Neuronal stem cell (in vitro differentiated cells): ENCODE measurements at regions not wholly inside any gene's neighbourhood (a gene's known extent, or its start where the extent isn't known, plus 50 kb on each side); places are given as distances from the start of the nearest gene placed in this dataset.

Experiments
- DNase-seq: peaks from one replicate; pipeline ENCODE4 v3.0.0-alpha.2; 2013; ENCODE audit warnings: low spot score
- H2AFZ ChIP-seq: one replicate; pipeline ENCODE4 v1.6.1; 2013; ENCODE audit warnings: mild to moderate bottlenecking, low read length, inconsistent platforms
- H2AK5ac ChIP-seq: 2 replicates; pipeline ENCODE4 v1.6.1; 2013; ENCODE audit warnings: low read depth, mild to moderate bottlenecking, inconsistent platforms, low read length, moderate library complexity, mixed read lengths
- H2BK120ac ChIP-seq: 2 replicates; pipeline ENCODE4 v1.6.1; 2013; ENCODE audit warnings: low read depth, mild to moderate bottlenecking, inconsistent platforms, low read length, moderate library complexity, mixed read lengths
- H2BK12ac ChIP-seq: one replicate; pipeline ENCODE4 v1.6.1; 2013; ENCODE audit warnings: low read length, inconsistent platforms
- H2BK15ac ChIP-seq: 2 replicates; pipeline ENCODE4 v1.6.1; 2013; ENCODE audit warnings: mild to moderate bottlenecking, low read length, inconsistent platforms, mixed read lengths
- H2BK5ac ChIP-seq: one replicate; pipeline ENCODE4 v1.6.1; 2013; ENCODE audit warnings: inconsistent platforms, mild to moderate bottlenecking, low read length, moderate library complexity
- H3K14ac ChIP-seq: one replicate; pipeline ENCODE4 v1.6.1; 2013; ENCODE audit warnings: low read length, inconsistent platforms
- H3K18ac ChIP-seq: 2 replicates; pipeline ENCODE4 v1.6.1; 2013; ENCODE audit warnings: low read length, inconsistent platforms
- H3K23ac ChIP-seq: 2 replicates; pipeline ENCODE4 v1.6.1; 2013; ENCODE audit warnings: low read depth, mild to moderate bottlenecking, mixed read lengths, low read length, inconsistent platforms; ENCODE audit not compliant: poor library complexity
- H3K27ac ChIP-seq: replicated peaks from 3 replicates; pipeline ENCODE4 v1.5.1; 2013; ENCODE audit warnings: low read length, inconsistent platforms
- H3K27me3 ChIP-seq, 3 experiments: 2 replicates each; pipeline ENCODE4 v1.6.1; 2013; ENCODE audit warnings: low read length in 3 of 3, mild to moderate bottlenecking in 2 of 3, inconsistent platforms in 1 of 3, low read depth in 1 of 3, mixed read lengths in 1 of 3, moderate library complexity in 1 of 3; ENCODE audit not compliant: control insufficient read depth in 3 of 3, insufficient read depth in 3 of 3
- H3K36me3 ChIP-seq, 2 donors: replicated peaks in 1 of 2; 2 replicates each; pipeline ENCODE4 v1.6.1; 2013; ENCODE audit warnings: low read length in 2 of 2; ENCODE audit not compliant: control insufficient read depth in 2 of 2, insufficient read depth in 2 of 2
- H3K4ac ChIP-seq: 2 replicates; pipeline ENCODE4 v1.6.1; 2013; ENCODE audit warnings: inconsistent platforms, mild to moderate bottlenecking, low read length, moderate library complexity
- H3K4me1 ChIP-seq, 2 donors: 1 replicate in 1 of 2; 2 replicates in 1 of 2; pipeline ENCODE4 v1.6.1; 2013; ENCODE audit warnings: low read length in 2 of 2, low read depth in 1 of 2; ENCODE audit not compliant: control insufficient read depth in 2 of 2, insufficient read depth in 1 of 2
- H3K4me2 ChIP-seq: one replicate; pipeline ENCODE4 v1.6.1; 2013; ENCODE audit warnings: mild to moderate bottlenecking, low read length, inconsistent platforms; ENCODE audit not compliant: insufficient read depth, poor library complexity, severe bottlenecking
- H3K4me3 ChIP-seq, 2 donors: 2 replicates each; pipeline ENCODE4 v1.5.1; 2013; ENCODE audit warnings: low read length in 2 of 2, mild to moderate bottlenecking in 2 of 2, inconsistent platforms in 1 of 2, moderate library complexity in 1 of 2
- H3K79me1 ChIP-seq: one replicate; pipeline ENCODE4 v1.6.1; 2013; ENCODE audit warnings: low read depth, mild to moderate bottlenecking, inconsistent platforms, low read length, moderate library complexity
- H3K9ac ChIP-seq: one replicate; pipeline ENCODE4 v1.6.1; 2013; ENCODE audit warnings: mild to moderate bottlenecking, low read depth, low read length, inconsistent platforms; ENCODE audit not compliant: poor library complexity
- H3K9me3 ChIP-seq, 2 donors: replicated peaks in 1 of 2; 2 replicates each; pipeline versions ENCODE3 to v1.6.1; 2013; ENCODE audit warnings: low read length in 2 of 2, mild to moderate bottlenecking in 2 of 2, inconsistent platforms in 1 of 2, low read depth in 1 of 2, mixed read lengths in 1 of 2, moderate library complexity in 1 of 2; ENCODE audit not compliant: control insufficient read depth in 2 of 2, insufficient read depth in 1 of 2
- H4K8ac ChIP-seq: one replicate; pipeline ENCODE4 v1.6.1; 2013; ENCODE audit warnings: low read depth, mild to moderate bottlenecking, inconsistent platforms, low read length, moderate library complexity
- H4K91ac ChIP-seq: one replicate; pipeline ENCODE4 v1.6.1; 2013; ENCODE audit warnings: low read length, low read depth, mild to moderate bottlenecking, inconsistent platforms; ENCODE audit not compliant: poor library complexity
- WGBS, 2 donors: extraction: QIAGEN DNeasy Blood & Tissue Kit; methylation state at CpG; one replicate each; pipeline ENCODE4 v1.1.7; 2013; ENCODE audit warnings: missing lambda C conversion rate in 2 of 2, mixed read lengths in 1 of 2; ENCODE audit not compliant: insufficient read length in 2 of 2, insufficient replicate concordance in 1 of 2; ENCODE audit errors: extremely low coverage in 2 of 2; 5-methylcytosine and 5-hydroxymethylcytosine counted together

GRCh38 chr2:12243381-12243780 is 473.4 kb upstream of the TRIB2 start:
- Histone ChIP-seq H3K4ac (no peak overlapping the region), H3K27me3 (no peaks in the 10 kb centered on the region), H2BK12ac (no peak overlapping the region), H3K9me3 (no peaks in the 10 kb centered on the region), H3K79me1 (no peaks in the 10 kb centered on the region), H3K4me3 (no peak overlapping the region), H2BK15ac (no peak overlapping the region), H3K4me2 (no peak overlapping the region), H2BK5ac (no peak overlapping the region), H2AK5ac (no peak overlapping the region), H3K23ac (no peak overlapping the region), H3K27ac (no peak overlapping the region), H3K4me1 (no peaks in the 10 kb centered on the region), H2BK120ac (no peak overlapping the region), H3K36me3 (no peaks in the 10 kb centered on the region), H3K18ac (no peak overlapping the region), H4K91ac (no peak overlapping the region), H3K14ac (no peak overlapping the region), H4K8ac (no peak overlapping the region), H2AFZ (peak overlapping the region; percentile 25), H3K9ac (no peak overlapping the region)
- no peak for DNase-seq
- WGBS, 2 donors, result no CpG with 5 or more reads among the region's 2 CpGs

DNA sequence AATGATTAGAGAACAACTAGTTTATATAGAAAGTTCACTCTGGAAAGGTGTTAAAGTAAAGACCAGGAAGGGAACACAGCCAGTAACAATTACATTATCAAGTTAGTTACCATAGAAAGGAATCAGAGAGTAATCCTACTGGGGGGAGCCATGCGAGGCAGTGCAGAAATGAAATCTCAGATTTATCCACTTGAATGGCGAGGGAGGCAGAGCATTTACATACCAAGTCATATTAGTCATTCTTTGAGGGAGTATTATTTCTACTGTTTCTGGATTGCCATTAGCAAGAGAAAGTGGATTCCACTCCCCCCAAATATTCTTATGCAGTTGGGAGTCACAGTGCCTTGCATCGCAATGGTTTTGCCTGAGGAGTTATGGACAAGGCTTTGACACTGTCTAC is 472.7 kb upstream of the TRIB2 start:
- H3K4ac ChIP-seq, result no peak overlapping the region
- no peak overlapping the region for H2BK15ac ChIP-seq
- no peaks in the 10 kb centered on the region for H3K4me1 ChIP-seq
- no peak overlapping the region for H3K23ac ChIP-seq
- no peaks in the 10 kb centered on the region for H3K36me3 ChIP-seq
- no peaks in the 10 kb centered on the region for H3K79me1 ChIP-seq
- no peaks in the 10 kb centered on the region for H3K9me3 ChIP-seq
- no peaks in the 10 kb centered on the region for H3K27me3 ChIP-seq
- H2AK5ac ChIP-seq, result no peak overlapping the region
- H3K4me2 ChIP-seq, result no peak overlapping the region
- H2BK5ac ChIP-seq, result no peak overlapping the region
- no peak overlapping the region for H3K14ac ChIP-seq
- DNase-seq, result no peak
- no peak overlapping the region for H4K8ac ChIP-seq
- no peak overlapping the region for H3K9ac ChIP-seq
- H4K91ac ChIP-seq, result no peak overlapping the region
- H2BK12ac ChIP-seq, result no peak overlapping the region
- no peak overlapping the region for H3K4me3 ChIP-seq
- H3K27ac ChIP-seq, result no peak overlapping the region
- no peak overlapping the region for H2BK120ac ChIP-seq
- no CpG with 5 or more reads among the region's 3 CpGs for WGBS, 2 donors
- H3K18ac ChIP-seq, result no peak overlapping the region
- no peak overlapping the region for H2AFZ ChIP-seq

DNA sequence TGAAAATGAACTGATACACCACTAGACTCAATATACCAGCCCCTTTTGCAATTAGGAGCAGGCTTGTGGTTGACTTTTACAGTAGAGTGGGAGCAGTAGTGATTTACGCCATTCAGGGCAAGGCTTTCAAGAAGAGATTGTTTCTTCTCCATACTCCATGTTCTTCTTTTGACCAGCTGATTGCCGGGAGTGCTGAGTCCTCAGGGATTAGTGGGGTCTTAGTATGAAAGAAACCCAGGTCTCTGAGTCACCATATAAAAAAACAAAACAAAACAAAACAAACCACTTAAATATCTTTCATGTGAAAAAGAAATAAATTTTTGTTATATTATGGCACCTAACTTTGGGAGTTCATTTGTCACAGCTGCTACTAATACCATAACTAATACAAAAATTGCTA is 465.6 kb upstream of the TRIB2 start:
- H3K27ac ChIP-seq, result no peak overlapping the region
- H3K4ac ChIP-seq, result no peak overlapping the region
- no peak for DNase-seq
- no CpG with 5 or more reads among the region's 2 CpGs for WGBS, 2 donors
- no peak overlapping the region for H2BK15ac ChIP-seq
- no peak overlapping the region for H4K8ac ChIP-seq
- H3K36me3 ChIP-seq, result no peaks in the 10 kb centered on the region
- H2AK5ac ChIP-seq, result no peak overlapping the region
- H4K91ac ChIP-seq, result no peak overlapping the region
- H2BK5ac ChIP-seq, result no peak overlapping the region
- H3K23ac ChIP-seq, result no peak overlapping the region
- no peak overlapping the region for H2BK120ac ChIP-seq
- H3K4me1 ChIP-seq, result peaks cover 0 to 10% of the 10 kb centered on the region in 2 donors
- no peak overlapping the region for H3K18ac ChIP-seq
- no peak overlapping the region for H3K14ac ChIP-seq
- no peak overlapping the region for H2BK12ac ChIP-seq
- H3K27me3 ChIP-seq, result no peaks in the 10 kb centered on the region
- H3K9me3 ChIP-seq, result no peaks in the 10 kb centered on the region
- no peak overlapping the region for H2AFZ ChIP-seq
- H3K9ac ChIP-seq, result no peak overlapping the region
- no peaks in the 10 kb centered on the region for H3K79me1 ChIP-seq
- H3K4me3 ChIP-seq, result no peak overlapping the region
- no peak overlapping the region for H3K4me2 ChIP-seq

DNA sequence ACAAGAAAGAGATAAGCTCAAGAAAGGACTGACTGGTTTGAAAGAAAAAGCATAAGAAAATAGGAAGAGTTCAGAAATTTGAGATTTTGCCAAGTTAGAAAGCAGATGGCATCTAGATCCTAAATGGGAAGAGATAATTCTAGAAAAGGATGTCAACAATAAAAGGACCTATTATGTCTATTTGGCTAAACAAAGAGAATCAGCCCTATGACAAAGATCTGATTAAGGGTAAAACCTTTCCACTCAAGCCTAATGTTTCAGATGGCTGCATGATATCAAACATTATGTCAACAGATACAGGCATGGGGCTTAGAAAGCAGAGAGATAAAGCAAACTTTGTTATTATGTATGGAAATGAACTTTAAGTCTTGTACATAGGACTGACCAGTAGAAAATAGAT is 465.0 kb upstream of the TRIB2 start:
- no peaks in the 10 kb centered on the region for H3K79me1 ChIP-seq
- H3K9ac ChIP-seq, result no peak overlapping the region
- H2BK12ac ChIP-seq, result no peak overlapping the region
- no peak overlapping the region for H4K91ac ChIP-seq
- H3K4ac ChIP-seq, result no peak overlapping the region
- H3K27ac ChIP-seq, result no peak overlapping the region
- H4K8ac ChIP-seq, result no peak overlapping the region
- no peak overlapping the region for H2BK120ac ChIP-seq
- no peaks in the 10 kb centered on the region for H3K36me3 ChIP-seq
- no peak for DNase-seq
- H3K4me2 ChIP-seq, result no peak overlapping the region
- no peak overlapping the region for H2AK5ac ChIP-seq
- H3K18ac ChIP-seq, result no peak overlapping the region
- no peak overlapping the region for H2AFZ ChIP-seq
- no peak overlapping the region for H2BK5ac ChIP-seq
- H3K23ac ChIP-seq, result no peak overlapping the region
- H3K4me1 ChIP-seq, result peaks cover 0 to 10% of the 10 kb centered on the region in 2 donors
- no peak overlapping the region for H3K4me3 ChIP-seq
- no peaks in the 10 kb centered on the region for H3K9me3 ChIP-seq
- H3K14ac ChIP-seq, result no peak overlapping the region
- no peak overlapping the region for H2BK15ac ChIP-seq
- no peaks in the 10 kb centered on the region for H3K27me3 ChIP-seq
